ENCODE measurements at regions not wholly inside any gene's neighbourhood (a gene's known extent, or its start where the extent isn't known, plus 50 kb on each side); places are given as distances from the start of the nearest gene placed in this dataset.

- Mint-ChIP-seq H3K4me3 (ENCODE audit: unreplicated experiment) (no peak overlapping the region), H3K36me3 (ENCODE audit: unreplicated experiment) (no peaks in the 10 kb centered on the region), H3K4me1 (ENCODE audit: unreplicated experiment) (no peaks in the 10 kb centered on the region), H3K27me3 (ENCODE audit: unreplicated experiment) (peaks cover 4% of the 10 kb centered on the region), H3K9me3 (ENCODE audit: unreplicated experiment) (peaks cover 8% of the 10 kb centered on the region), H3K27ac (ENCODE audit: unreplicated experiment) (no peak overlapping the region)
- no peak for DNase-seq (ENCODE audit: extremely low spot score, unreplicated experiment)
- TF ChIP-seq CTCF (IDR thresholded peaks at IDR 0.05) = no peak
Observed at GRCh38 chr5:153084511-153084910, 406.0 kb upstream of the GRIA1 start.

DNA sequence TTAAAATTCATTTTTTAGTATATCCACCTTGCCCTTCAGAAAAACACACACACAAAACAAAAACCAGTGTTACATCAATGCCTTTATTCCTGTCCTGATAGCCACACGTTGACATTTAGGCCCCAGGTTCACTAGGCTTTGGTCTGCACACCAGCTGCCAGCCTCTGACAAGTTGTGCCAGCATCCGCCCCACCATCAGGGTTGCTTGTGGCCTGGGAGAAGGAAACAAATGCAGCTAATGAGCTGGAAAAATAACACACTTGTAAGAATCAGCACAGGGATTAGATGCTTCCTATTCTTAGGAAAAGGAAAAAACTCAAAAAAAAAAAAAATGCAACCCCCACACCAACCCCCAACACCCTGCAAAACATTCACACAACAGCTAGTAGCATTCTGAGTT lies 404.0 kb upstream of the GRIA1 start:
- Mint-ChIP-seq H3K4me3 (ENCODE audit: unreplicated experiment) (no peak overlapping the region), H3K9me3 (ENCODE audit: unreplicated experiment) (peaks cover 2% of the 10 kb centered on the region), H3K36me3 (ENCODE audit: unreplicated experiment) (no peaks in the 10 kb centered on the region), H3K27me3 (ENCODE audit: unreplicated experiment) (peaks cover 3% of the 10 kb centered on the region), H3K27ac (ENCODE audit: unreplicated experiment) (no peak overlapping the region), H3K4me1 (ENCODE audit: unreplicated experiment) (no peaks in the 10 kb centered on the region)
- no peak for DNase-seq (ENCODE audit: extremely low spot score, unreplicated experiment)
- TF ChIP-seq CTCF (IDR thresholded peaks at IDR 0.05) = no peak

- DNase-seq (ENCODE audit: extremely low spot score, unreplicated experiment) = no peak
- TF ChIP-seq CTCF (IDR thresholded peaks at IDR 0.05) = no peak
- Mint-ChIP-seq H3K4me1 (ENCODE audit: unreplicated experiment) (no peaks in the 10 kb centered on the region), H3K27ac (ENCODE audit: unreplicated experiment) (no peak overlapping the region), H3K4me3 (ENCODE audit: unreplicated experiment) (no peak overlapping the region), H3K27me3 (ENCODE audit: unreplicated experiment) (no peaks in the 10 kb centered on the region), H3K9me3 (ENCODE audit: unreplicated experiment) (no peaks in the 10 kb centered on the region), H3K36me3 (ENCODE audit: unreplicated experiment) (no peaks in the 10 kb centered on the region)
Observed at GRCh38 chr5:153088538-153088937, 401.9 kb upstream of the GRIA1 start.

- H3K4me3 Mint-ChIP-seq (ENCODE audit: unreplicated experiment) = no peak overlapping the region
- DNase-seq (ENCODE audit: extremely low spot score, unreplicated experiment) = no peak
- no peaks in the 10 kb centered on the region for H3K9me3 Mint-ChIP-seq (ENCODE audit: unreplicated experiment)
- H3K36me3 Mint-ChIP-seq (ENCODE audit: unreplicated experiment) = no peaks in the 10 kb centered on the region
- no peak for TF ChIP-seq CTCF (IDR thresholded peaks at IDR 0.05)
- H3K4me1 Mint-ChIP-seq (ENCODE audit: unreplicated experiment) = no peaks in the 10 kb centered on the region
- H3K27ac Mint-ChIP-seq (ENCODE audit: unreplicated experiment) = no peak overlapping the region
- no peaks in the 10 kb centered on the region for H3K27me3 Mint-ChIP-seq (ENCODE audit: unreplicated experiment)
Observed at GRCh38 chr5:153094333-153094732, 396.1 kb upstream of the GRIA1 start.

DNA sequence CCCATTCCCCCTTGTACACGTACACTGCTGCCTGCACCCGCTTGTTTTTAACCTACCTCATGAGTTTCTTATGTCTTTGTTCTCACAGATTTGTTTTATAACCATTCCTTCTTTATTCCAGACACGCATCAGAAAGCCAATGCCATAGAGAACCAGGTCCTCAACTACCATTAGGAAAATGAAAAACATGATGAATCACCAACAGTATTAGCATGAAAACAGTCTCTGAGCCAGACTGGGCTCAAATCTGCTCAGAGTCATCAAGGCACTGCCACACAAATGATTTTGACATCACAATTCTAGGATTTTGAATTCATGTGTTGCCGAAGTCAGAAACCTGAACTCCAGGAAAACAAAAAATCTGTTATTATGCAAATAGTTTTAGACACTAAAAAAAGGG lies 394.1 kb upstream of the GRIA1 start:
- no peak overlapping the region for H3K27ac Mint-ChIP-seq (ENCODE audit: unreplicated experiment)
- no peak overlapping the region for H3K4me3 Mint-ChIP-seq (ENCODE audit: unreplicated experiment)
- H3K27me3 Mint-ChIP-seq (ENCODE audit: unreplicated experiment) = no peaks in the 10 kb centered on the region
- no peak for TF ChIP-seq CTCF (IDR thresholded peaks at IDR 0.05)
- DNase-seq (ENCODE audit: extremely low spot score, unreplicated experiment) = no peak
- no peaks in the 10 kb centered on the region for H3K9me3 Mint-ChIP-seq (ENCODE audit: unreplicated experiment)
- no peaks in the 10 kb centered on the region for H3K36me3 Mint-ChIP-seq (ENCODE audit: unreplicated experiment)
- no peaks in the 10 kb centered on the region for H3K4me1 Mint-ChIP-seq (ENCODE audit: unreplicated experiment)

Data from osteocyte (in vitro differentiated cells).